HepG2 (cell line): ENCODE measurements at regions not wholly inside any gene's neighbourhood (a gene's known extent, or its start where the extent isn't known, plus 50 kb on each side); places are given as distances from the start of the nearest gene placed in this dataset.

Experiments used
- AGO2 ChIP-seq: fragments of 200-400 bp; formaldehyde crosslinking; optimal IDR thresholded peaks from 2 replicates; pipeline ENCODE3; 2017; ENCODE audit warnings: mild to moderate bottlenecking, low read depth, low read length, moderate library complexity
- ATF3 ChIP-seq: sonication (generic); formaldehyde crosslinking; IDR thresholded peaks from 2 replicates; pipeline ENCODE4 v1.4.0; 2020; ENCODE audit warnings: missing genetic modification reagents
- FOXJ3 ChIP-seq: sonication (generic); formaldehyde crosslinking; IDR thresholded peaks from 2 replicates; pipeline ENCODE4 v1.4.0; 2020; ENCODE audit warnings: missing genetic modification reagents, mild to moderate bottlenecking, borderline replicate concordance
- FOXP1 ChIP-seq, 2 experiments: fragments of 450-650 bp in 1 of 2; IDR thresholded peaks; 2 replicates each; pipeline ENCODE4 v1.6.1; 2017 to 2018; ENCODE audit warnings: antibody characterized with exemption in 1 of 2
- HDAC2 ChIP-seq: sonication (generic); formaldehyde crosslinking; IDR thresholded peaks from 2 replicates; pipeline ENCODE4 v1.4.0; 2020; ENCODE audit warnings: missing genetic modification reagents
- KIAA2018 ChIP-seq: sonication (generic); formaldehyde crosslinking; IDR thresholded peaks from 2 replicates; pipeline ENCODE4 v1.5.0; 2020; ENCODE audit warnings: mild to moderate bottlenecking, missing genetic modification reagents, borderline replicate concordance
- MAFK ChIP-seq, 2 experiments: IDR thresholded peaks in 1 of 2; conservative IDR thresholded peaks in 1 of 2; 2 replicates each; pipeline ENCODE4 v1.6.1; 2011; ENCODE audit warnings: improper control_type of control experiment in 2 of 2, low read length in 2 of 2
- MBNL3 ChIP-seq: fragments of 250-450 bp; sonication (Bioruptor Pico); conservative IDR thresholded peaks from 2 replicates; pipeline ENCODE4 v1.8.0; 2022; ENCODE audit warnings: mild to moderate bottlenecking, inconsistent platforms
- PHF21A ChIP-seq: sonication (generic); formaldehyde crosslinking; IDR thresholded peaks from 2 replicates; pipeline ENCODE4 v1.5.0; 2020; ENCODE audit warnings: mild to moderate bottlenecking, missing genetic modification reagents
- SRY ChIP-seq: sonication (generic); formaldehyde crosslinking; IDR thresholded peaks from 2 replicates; pipeline ENCODE4 v1.8.0; 2022; ENCODE audit warnings: mild to moderate bottlenecking, missing genetic modification reagents
- XBP1 ChIP-seq: sonication (generic); formaldehyde crosslinking; IDR thresholded peaks from 2 replicates; pipeline ENCODE4 v1.5.0; 2020; ENCODE audit warnings: missing genetic modification reagents
- ZBTB4 ChIP-seq: sonication (generic); formaldehyde crosslinking; IDR thresholded peaks from 2 replicates; pipeline ENCODE4 v1.4.0; 2020; ENCODE audit warnings: missing genetic modification reagents, mild to moderate bottlenecking, borderline replicate concordance
- ZKSCAN1 ChIP-seq: fragments of 150-350 bp; IDR thresholded peaks from 2 replicates; pipeline ENCODE4 v1.6.1; 2014; ENCODE audit warnings: low read length
- ZNF331 ChIP-seq: sonication (generic); formaldehyde crosslinking; IDR thresholded peaks from 2 replicates; pipeline ENCODE4 v1.4.0; 2020; ENCODE audit warnings: missing genetic modification reagents
- ZNF547 ChIP-seq: sonication (generic); formaldehyde crosslinking; IDR thresholded peaks from 2 replicates; pipeline ENCODE4 v1.5.1; 2020; ENCODE audit warnings: mild to moderate bottlenecking, missing genetic modification reagents
- ZNF569 ChIP-seq: sonication (generic); formaldehyde crosslinking; IDR thresholded peaks from 2 replicates; pipeline ENCODE4 v1.5.0; 2020; ENCODE audit warnings: mild to moderate bottlenecking, missing genetic modification reagents, moderate library complexity, borderline replicate concordance
- ZNF777 ChIP-seq: sonication (generic); formaldehyde crosslinking; IDR thresholded peaks from 2 replicates; pipeline ENCODE4 v1.4.0; 2020; ENCODE audit warnings: missing genetic modification reagents
- ZNF816 ChIP-seq: sonication (generic); formaldehyde crosslinking; IDR thresholded peaks from 2 replicates; pipeline ENCODE4 v1.8.0; 2022; ENCODE audit warnings: missing genetic modification reagents, mild to moderate bottlenecking, borderline replicate concordance

GRCh38 chr20:50344232-50345071 is 153.8 kb downstream of the CEBPB start (continued):
- TF ChIP-seq ATF3 (CRISPR knock-in tag) (no peak), ZKSCAN1 (no peak), ZNF777 (no peak), ZNF547 (CRISPR knock-in tag) (no peak; the same call in 1 of the 2 replicates), HDAC2 (peak; percentile 76), MAFK (conservative IDR thresholded peaks at IDR 0.05 in 1 of 2, IDR thresholded peaks at IDR 0.05 in 1 of 2; ENCODE audit: low read length in 2 of 2) (no peak), SRY (CRISPR knock-in tag) (no peak), AGO2 (no peak), ZNF816 (no peak), KIAA2018 (no peak), MBNL3 (CRISPR knock-in tag) (no peak), FOXJ3 (CRISPR knock-in tag) (no peak), PHF21A (no peak; the same call in 1 of the 2 replicates), ZNF569 (no peak), XBP1 (CRISPR knock-in tag) (no peak), FOXP1 (IDR thresholded peaks at IDR 0.05) (no peak), FOXP1 (CRISPR knock-in tag; IDR thresholded peaks at IDR 0.05) (no peak), ZBTB4 (CRISPR knock-in tag) (0 out of 2 replicates have a peak, but pooled peaks have one; percentile 19), ZNF331 (peak; percentile 73; the same call in 1 of the 2 replicates)
